Gastrocnemius medialis (tissue), 4 donors: ENCODE measurements at regions not wholly inside any gene's neighbourhood (a gene's known extent, or its start where the extent isn't known, plus 50 kb on each side); places are given as distances from the start of the nearest gene placed in this dataset.
A peak's percentile ranks its signal among the peaks of the same experiment; 100 is the strongest.

Experiments
- ATAC-seq, 2 donors: fragments of 150-250 bp; one replicate each; pipeline ENCODE4 v1.9.1; 2016
- DNase-seq, 2 donors: peaks; one replicate each; pipeline ENCODE4 v3.0.0-alpha.2; 2019
- H3K27ac ChIP-seq, 4 donors: fragments of 200-600 bp; sonication (generic); 1 replicate in 1 of 4; 2 replicates in 3 of 4; pipeline ENCODE4 v1.5.1; 2016 to 2018; ENCODE audit warnings: mild to moderate bottlenecking in 2 of 4, moderate library complexity in 1 of 4
- H3K27me3 ChIP-seq, 3 donors: fragments of 200-600 bp; sonication (generic) in 2 of 3; 1 replicate in 1 of 3; 2 replicates in 2 of 3; pipeline versions ENCODE4 v1.5.1 to v1.6.0; 2016 to 2019; ENCODE audit warnings: mild to moderate bottlenecking in 1 of 3, moderate library complexity in 1 of 3
- H3K36me3 ChIP-seq, 2 donors: fragments of 200-600 bp; sonication (generic) in 1 of 2; one replicate each; pipeline ENCODE4 v1.5.1; 2017 to 2018
- H3K4me1 ChIP-seq, 2 donors: fragments of 200-600 bp; sonication (generic) in 1 of 2; one replicate each; pipeline ENCODE4 v1.5.1; 2016 to 2017; ENCODE audit warnings: mild to moderate bottlenecking in 2 of 2
- H3K4me3 ChIP-seq, 4 donors: fragments of 200-600 bp; sonication (generic) in 3 of 4; 1 replicate in 1 of 4; 2 replicates in 3 of 4; pipeline ENCODE4 v1.5.1; 2016 to 2019; ENCODE audit warnings: mild to moderate bottlenecking in 2 of 4
- H3K9me3 ChIP-seq, 3 donors: fragments of 200-600 bp; sonication (generic) in 2 of 3; 1 replicate in 1 of 3; 2 replicates in 2 of 3; pipeline ENCODE4 v1.5.1; 2016 to 2019
- CTCF ChIP-seq, 5 experiments: fragments of 450-650 bp in 3 of 5; fragments of 200-600 bp in 2 of 5; sonication (generic) in 2 of 5; IDR thresholded peaks in 4 of 5; conservative IDR thresholded peaks in 1 of 5; 1 replicate in 4 of 5; 2 replicates in 1 of 5; pipeline ENCODE4 v1.5.1; 2016 to 2019; ENCODE audit warnings: antibody characterized with exemption in 5 of 5, mild to moderate bottlenecking in 3 of 5, moderate library complexity in 3 of 5
- POLR2A ChIP-seq, 2 donors: fragments of 450-650 bp; IDR thresholded peaks; one replicate each; pipeline ENCODE4 v1.6.1; 2017; ENCODE audit warnings: antibody characterized with exemption in 2 of 2, mild to moderate bottlenecking in 2 of 2, moderate library complexity in 2 of 2
- in situ Hi-C, 4 donors: fragments of 200-750 bp; cut with MboI; loops; one replicate each; pipeline versions ENCODE4 v1.15.0 to v1.8.0; 2017; ENCODE audit warnings: low sequenced_read_pairs in 4 of 4
- intact Hi-C: fragments of 100-400 bp; cut with DNase I; formaldehyde crosslinking; loops from one replicate; pipeline ENCODE4 v1.15.1; 2023; ENCODE audit warnings: low total_unique reads

GRCh38 chr6:11414176-11414963 lies 123.2 kb upstream of the TMEM170B start:
- no peaks in the 10 kb centered on the region for H3K27me3 ChIP-seq
- TF ChIP-seq POLR2A (IDR thresholded peaks at IDR 0.05) (no peak), CTCF (IDR thresholded peaks at IDR 0.05 in 4 of 5, conservative IDR thresholded peaks at IDR 0.05 in 1 of 5) (no peak)
- no peaks in the 10 kb centered on the region for H3K9me3 ChIP-seq
- H3K4me3 ChIP-seq, result no peak overlapping the region
- no peaks in the 10 kb centered on the region for H3K36me3 ChIP-seq
- ATAC-seq (no peak), DNase-seq (no peak)
- peaks cover 0 to 13% of the 10 kb centered on the region in 2 donors for H3K4me1 ChIP-seq
- in situ Hi-C loops (no loop called here), intact Hi-C loops (no loop called here)
- H3K27ac ChIP-seq, result no peak overlapping the region

- in situ Hi-C loops, result no loop called here
- H3K9me3 ChIP-seq, result no peaks in the 10 kb centered on the region
- no peak for DNase-seq
- H3K27ac ChIP-seq, result no peak overlapping the region
- no peak for ATAC-seq
- intact Hi-C loops, result no loop called here
- no peaks in the 10 kb centered on the region for H3K36me3 ChIP-seq
- H3K4me1 ChIP-seq, result peaks cover 0 to 13% of the 10 kb centered on the region in 2 donors
- H3K4me3 ChIP-seq, result no peak overlapping the region
- H3K27me3 ChIP-seq, result no peaks in the 10 kb centered on the region
- TF ChIP-seq POLR2A (IDR thresholded peaks at IDR 0.05), result no peak
- no peak for TF ChIP-seq CTCF (IDR thresholded peaks at IDR 0.05 in 4 of 5, conservative IDR thresholded peaks at IDR 0.05 in 1 of 5)
These were observed 123.8 kb upstream of the TMEM170B start for GRCh38 chr6:11413728-11414127.

GRCh38 chr6:11413117-11413687 lies 124.3 kb upstream of the TMEM170B start:
- Histone ChIP-seq H3K36me3 (no peaks in the 10 kb centered on the region), H3K4me1 (peaks cover 0 to 13% of the 10 kb centered on the region in 2 donors), H3K9me3 (no peaks in the 10 kb centered on the region), H3K4me3 (no peak overlapping the region), H3K27me3 (no peaks in the 10 kb centered on the region), H3K27ac (no peak overlapping the region)
- in situ Hi-C loops, result no loop called here
- ATAC-seq, result no peak
- intact Hi-C loops, result no loop called here
- TF ChIP-seq POLR2A (IDR thresholded peaks at IDR 0.05), result no peak
- DNase-seq, result no peak

- Histone ChIP-seq H3K4me3 (no peak overlapping the region), H3K4me1 (peaks cover 0 to 13% of the 10 kb centered on the region in 2 donors), H3K36me3 (no peaks in the 10 kb centered on the region), H3K9me3 (no peaks in the 10 kb centered on the region), H3K27me3 (no peaks in the 10 kb centered on the region), H3K27ac (peak overlapping the region in 2 of 4 donors; percentile 12 to 71)
- intact Hi-C loops, result no loop called here
- ATAC-seq (no peak), DNase-seq (no peak)
- TF ChIP-seq CTCF (IDR thresholded peaks at IDR 0.05 in 4 of 5, conservative IDR thresholded peaks at IDR 0.05 in 1 of 5) (no peak), POLR2A (IDR thresholded peaks at IDR 0.05) (no peak)
- in situ Hi-C loops, result no loop called here
These were observed 124.9 kb upstream of the TMEM170B start for GRCh38 chr6:11412616-11413015.

- Histone ChIP-seq H3K9me3 (no peaks in the 10 kb centered on the region), H3K4me1 (peaks cover 0 to 13% of the 10 kb centered on the region in 2 donors), H3K4me3 (no peak overlapping the region), H3K36me3 (no peaks in the 10 kb centered on the region), H3K27me3 (no peaks in the 10 kb centered on the region), H3K27ac (peak overlapping the region; percentile 9 to 71 (median 35))
- intact Hi-C loops (no loop called here), in situ Hi-C loops (no loop called here)
- peak in 1 of 2 donors; percentile 53 for ATAC-seq
- TF ChIP-seq CTCF (IDR thresholded peaks at IDR 0.05 in 4 of 5, conservative IDR thresholded peaks at IDR 0.05 in 1 of 5) (no peak), POLR2A (IDR thresholded peaks at IDR 0.05) (no peak)
- no peak for DNase-seq
These were observed 125.5 kb upstream of the TMEM170B start for GRCh38 chr6:11412011-11412424.
